ENCODE measurements at regions not wholly inside any gene's neighbourhood (a gene's known extent, or its start where the extent isn't known, plus 50 kb on each side); places are given as distances from the start of the nearest gene placed in this dataset.

GRCh38 chr13:81658598-81659370 lies 1317.9 kb upstream of the SPRY2 start:
- Histone ChIP-seq H3K4me1 (ENCODE audit: control insufficient read depth in 1 of 2, insufficient read depth in 2 of 2, low read length in 2 of 2) (no peaks in the 10 kb centered on the region), H3K9me3 (replicated peaks in 1 of 2; ENCODE audit: control insufficient read depth in 1 of 2, insufficient read depth in 1 of 2, low read length in 2 of 2) (peaks cover 12 to 21% of the 10 kb centered on the region in 2 donors), H2AFZ (ENCODE audit: insufficient read depth, low read depth, low read length, poor library complexity, severe bottlenecking) (no peak overlapping the region), H3K27ac (ENCODE audit: low read depth in 1 of 2, low read length in 2 of 2) (no peak overlapping the region), H3K79me2 (ENCODE audit: insufficient read depth, low read length) (no peaks in the 10 kb centered on the region), H3K27me3 (ENCODE audit: control insufficient read depth in 2 of 2, insufficient read depth in 2 of 2, low read length in 2 of 2) (no peaks in the 10 kb centered on the region), H4K20me1 (ENCODE audit: insufficient read depth, low read length) (no peaks in the 10 kb centered on the region), H3K4me3 (replicated peaks in 1 of 3; ENCODE audit: low read depth in 2 of 3, low read length in 3 of 3) (no peak overlapping the region), H3K9ac (ENCODE audit: insufficient read depth, low read length, poor library complexity, severe bottlenecking) (no peak overlapping the region), H3K36me3 (replicated peaks in 1 of 2; ENCODE audit: control insufficient read depth in 1 of 2, insufficient read depth in 2 of 2, low read length in 2 of 2) (no peaks in the 10 kb centered on the region), H3K4me2 (replicated peaks; ENCODE audit: extremely low read depth, low read length, poor library complexity, severe bottlenecking) (no peak overlapping the region)
- TF ChIP-seq CTCF (IDR thresholded peaks at IDR 0.05), result no peak
- Mint-ChIP-seq H3K27ac (no peak overlapping the region), H3K27me3 (ENCODE audit: low read depth in 3 of 3) (no peaks in the 10 kb centered on the region), H3K4me3 (no peak overlapping the region), H3K9me3 (peaks cover 3 to 18% (median 8%) of the 10 kb centered on the region in 7 donors), H3K36me3 (no peaks in the 10 kb centered on the region), H3K4me1 (no peaks in the 10 kb centered on the region)
- intact Hi-C loops (cut with micrococcal nuclease), result no loop called here
- no CpG with 5 or more reads among the region's 8 CpGs for WGBS (ENCODE audit: insufficient coverage)
- no peak for DNase-seq

- Histone ChIP-seq H3K9ac (ENCODE audit: insufficient read depth, low read length, poor library complexity, severe bottlenecking) (no peak overlapping the region), H4K20me1 (ENCODE audit: insufficient read depth, low read length) (no peaks in the 10 kb centered on the region), H3K36me3 (replicated peaks in 1 of 2; ENCODE audit: control insufficient read depth in 1 of 2, insufficient read depth in 2 of 2, low read length in 2 of 2) (no peaks in the 10 kb centered on the region), H2AFZ (ENCODE audit: insufficient read depth, low read depth, low read length, poor library complexity, severe bottlenecking) (no peak overlapping the region), H3K4me1 (ENCODE audit: control insufficient read depth in 1 of 2, insufficient read depth in 2 of 2, low read length in 2 of 2) (no peaks in the 10 kb centered on the region), H3K27ac (ENCODE audit: low read depth in 1 of 2, low read length in 2 of 2) (no peak overlapping the region), H3K27me3 (ENCODE audit: control insufficient read depth in 2 of 2, insufficient read depth in 2 of 2, low read length in 2 of 2) (no peaks in the 10 kb centered on the region), H3K4me2 (replicated peaks; ENCODE audit: extremely low read depth, low read length, poor library complexity, severe bottlenecking) (no peak overlapping the region), H3K9me3 (replicated peaks in 1 of 2; ENCODE audit: control insufficient read depth in 1 of 2, insufficient read depth in 1 of 2, low read length in 2 of 2) (no peaks in the 10 kb centered on the region), H3K79me2 (ENCODE audit: insufficient read depth, low read length) (no peaks in the 10 kb centered on the region), H3K4me3 (replicated peaks in 1 of 3; ENCODE audit: low read depth in 2 of 3, low read length in 3 of 3) (no peak overlapping the region)
- WGBS (ENCODE audit: insufficient coverage), result 100% methylated on average over 1 of the region's 4 CpGs
- peaks cover 0 to 2% (median 0%) of the 10 kb centered on the region in 7 donors for H3K9me3 Mint-ChIP-seq
- H3K27ac Mint-ChIP-seq, result no peak overlapping the region
- intact Hi-C loops (cut with micrococcal nuclease), result no loop called here
- no peaks in the 10 kb centered on the region for H3K4me1 Mint-ChIP-seq
- H3K4me3 Mint-ChIP-seq, result no peak overlapping the region
- H3K27me3 Mint-ChIP-seq (ENCODE audit: low read depth in 3 of 3), result peaks cover 0 to 1% (median 0%) of the 10 kb centered on the region in 3 donors
- DNase-seq, result no peak
- TF ChIP-seq CTCF (IDR thresholded peaks at IDR 0.05), result no peak
- H3K36me3 Mint-ChIP-seq, result no peaks in the 10 kb centered on the region
These were observed 1299.2 kb upstream of the SPRY2 start for GRCh38 chr13:81639984-81640582.

All from CD14-positive monocyte (primary cell).